Lung (tissue), 11 donors: ENCODE measurements at regions not wholly inside any gene's neighbourhood (a gene's known extent, or its start where the extent isn't known, plus 50 kb on each side); places are given as distances from the start of the nearest gene placed in this dataset.

Experiments used
- ATAC-seq: fragments of 200-7000 bp; cut with Tn5 transposase; one replicate; pipeline ENCODE4 v1.9.1; 2020; ENCODE audit warnings: moderate number of reproducible peaks; ENCODE audit not compliant: insufficient read depth, low FRiP score
- DNase-seq, 3 donors: peaks; one replicate each; pipeline ENCODE4 v3.0.0-alpha.2; 2013 to 2017
- H3K27ac ChIP-seq, 2 donors: one replicate each; pipeline ENCODE4 v1.5.1; 2013; ENCODE audit warnings: mild to moderate bottlenecking in 2 of 2, moderate library complexity in 2 of 2, control low read depth in 1 of 2, inconsistent platforms in 1 of 2, low read depth in 1 of 2, low read length in 1 of 2
- H3K27me3 ChIP-seq, 3 donors: one replicate each; pipeline ENCODE4 v1.5.1; 2013; ENCODE audit warnings: low read length in 2 of 3; ENCODE audit not compliant: control insufficient read depth in 3 of 3, insufficient read depth in 3 of 3
- H3K36me3 ChIP-seq, 4 donors: one replicate each; pipeline ENCODE4 v1.5.1; 2013; ENCODE audit warnings: low read length in 4 of 4, mild to moderate bottlenecking in 1 of 4, moderate library complexity in 1 of 4; ENCODE audit not compliant: control insufficient read depth in 4 of 4, insufficient read depth in 4 of 4
- H3K4me1 ChIP-seq, 5 donors: one replicate each; pipeline ENCODE4 v1.5.1; 2013; ENCODE audit warnings: low read length in 5 of 5, mild to moderate bottlenecking in 2 of 5, moderate library complexity in 1 of 5; ENCODE audit not compliant: control insufficient read depth in 5 of 5, insufficient read depth in 5 of 5
- H3K4me3 ChIP-seq: one replicate; pipeline ENCODE4 v1.5.1; 2013; ENCODE audit warnings: mild to moderate bottlenecking, control low read depth, moderate library complexity
- H3K9ac ChIP-seq, 2 donors: one replicate each; pipeline ENCODE4 v1.5.1; 2013; ENCODE audit warnings: low read length in 2 of 2, control low read depth in 1 of 2; ENCODE audit not compliant: insufficient read depth in 1 of 2
- H3K9me3 ChIP-seq, 4 donors: one replicate each; pipeline ENCODE4 v1.5.1; 2013; ENCODE audit warnings: low read length in 3 of 4, mild to moderate bottlenecking in 1 of 4, moderate library complexity in 1 of 4; ENCODE audit not compliant: control insufficient read depth in 4 of 4, insufficient read depth in 3 of 4
- WGBS, 2 donors: extraction: QIAGEN DNeasy Blood & Tissue Kit; methylation state at CpG; one replicate each; pipeline ENCODE4 v1.1.7; 2013; 5-methylcytosine and 5-hydroxymethylcytosine counted together
- TF ChIP-seq, protein P1 (sequence below): IDR thresholded peaks from 2 replicates; pipeline ENCODE4 v1.5.1; 2012; ENCODE audit warnings: mild to moderate bottlenecking; ENCODE audit errors: control extremely low read depth, extremely low read depth
- donor health status: control.
- donor health status: control.
- donor health status: Bipolar disorder and iron deficiency.
- donor health status: healthy.
- donor health status: DM: yes; HTN: yes; CAD: no.

DNA sequence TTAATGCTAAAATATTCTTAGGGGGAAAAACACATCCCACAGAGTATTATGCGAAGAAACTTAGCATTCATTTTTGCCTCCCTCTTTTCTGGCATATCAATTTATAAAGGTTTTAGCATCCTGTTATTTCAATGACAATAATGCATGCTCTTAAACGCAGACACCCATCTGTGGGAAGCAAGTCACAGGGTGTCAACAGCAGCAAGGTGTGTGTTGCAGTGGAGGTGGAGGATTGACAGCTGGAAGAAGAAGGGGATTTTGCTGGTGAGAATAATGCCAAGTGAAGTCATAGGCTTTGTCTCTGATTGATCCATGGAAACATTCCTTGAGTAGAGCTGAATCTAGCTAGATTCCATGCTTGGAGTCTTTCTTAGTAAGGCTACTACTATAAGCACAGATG, 498.1 kb downstream of the NPIPA7 start:
- H3K9ac ChIP-seq, result no peak overlapping the region
- no peak overlapping the region for H3K27ac ChIP-seq
- H3K27me3 ChIP-seq, result no peaks in the 10 kb centered on the region
- ATAC-seq (no peak), DNase-seq (no peak)
- no peaks in the 10 kb centered on the region for H3K9me3 ChIP-seq
- no peak overlapping the region for H3K4me3 ChIP-seq
- TF ChIP-seq, protein P1, sequence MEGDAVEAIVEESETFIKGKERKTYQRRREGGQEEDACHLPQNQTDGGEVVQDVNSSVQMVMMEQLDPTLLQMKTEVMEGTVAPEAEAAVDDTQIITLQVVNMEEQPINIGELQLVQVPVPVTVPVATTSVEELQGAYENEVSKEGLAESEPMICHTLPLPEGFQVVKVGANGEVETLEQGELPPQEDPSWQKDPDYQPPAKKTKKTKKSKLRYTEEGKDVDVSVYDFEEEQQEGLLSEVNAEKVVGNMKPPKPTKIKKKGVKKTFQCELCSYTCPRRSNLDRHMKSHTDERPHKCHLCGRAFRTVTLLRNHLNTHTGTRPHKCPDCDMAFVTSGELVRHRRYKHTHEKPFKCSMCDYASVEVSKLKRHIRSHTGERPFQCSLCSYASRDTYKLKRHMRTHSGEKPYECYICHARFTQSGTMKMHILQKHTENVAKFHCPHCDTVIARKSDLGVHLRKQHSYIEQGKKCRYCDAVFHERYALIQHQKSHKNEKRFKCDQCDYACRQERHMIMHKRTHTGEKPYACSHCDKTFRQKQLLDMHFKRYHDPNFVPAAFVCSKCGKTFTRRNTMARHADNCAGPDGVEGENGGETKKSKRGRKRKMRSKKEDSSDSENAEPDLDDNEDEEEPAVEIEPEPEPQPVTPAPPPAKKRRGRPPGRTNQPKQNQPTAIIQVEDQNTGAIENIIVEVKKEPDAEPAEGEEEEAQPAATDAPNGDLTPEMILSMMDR, result no peak
- no peaks in the 10 kb centered on the region for H3K4me1 ChIP-seq
- 85 to 92% methylated on average over 2 of the region's 2 CpGs for WGBS, 2 donors
- H3K36me3 ChIP-seq, result no peaks in the 10 kb centered on the region

DNA sequence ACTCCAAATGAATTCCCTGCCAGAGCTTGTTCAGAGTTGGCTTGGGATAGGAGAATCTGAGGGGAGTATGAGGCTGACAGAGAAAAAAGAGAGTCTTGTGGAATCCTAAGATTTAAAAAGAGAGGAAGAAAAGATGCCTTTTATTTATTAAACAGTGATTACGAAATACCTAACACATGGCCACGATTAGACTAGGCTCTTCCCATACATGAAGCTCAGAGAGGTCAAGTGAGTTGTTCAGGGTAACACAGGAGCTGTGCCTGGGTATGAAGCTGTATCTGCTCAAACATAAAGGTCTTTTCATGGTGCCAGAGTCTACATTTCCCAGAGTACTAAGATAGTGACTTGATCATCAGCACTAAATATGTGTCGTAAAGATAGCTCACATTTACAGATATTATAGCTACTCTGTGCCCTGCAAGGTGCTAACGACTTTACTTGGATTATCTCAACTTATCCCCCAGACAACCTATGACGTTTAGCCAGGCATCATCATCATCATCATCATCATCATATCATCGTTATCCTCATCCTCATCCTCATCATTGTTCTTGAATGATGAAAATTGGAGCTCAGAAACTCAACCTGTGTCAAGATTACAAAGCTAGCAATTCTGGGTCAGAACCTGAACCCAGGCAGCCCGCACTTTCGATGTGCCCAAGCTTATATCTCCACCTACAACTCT, 500.8 kb downstream of the NPIPA7 start:
- ATAC-seq, result no peak
- Histone ChIP-seq H3K27ac (no peak overlapping the region), H3K4me3 (no peak overlapping the region)

DNA sequence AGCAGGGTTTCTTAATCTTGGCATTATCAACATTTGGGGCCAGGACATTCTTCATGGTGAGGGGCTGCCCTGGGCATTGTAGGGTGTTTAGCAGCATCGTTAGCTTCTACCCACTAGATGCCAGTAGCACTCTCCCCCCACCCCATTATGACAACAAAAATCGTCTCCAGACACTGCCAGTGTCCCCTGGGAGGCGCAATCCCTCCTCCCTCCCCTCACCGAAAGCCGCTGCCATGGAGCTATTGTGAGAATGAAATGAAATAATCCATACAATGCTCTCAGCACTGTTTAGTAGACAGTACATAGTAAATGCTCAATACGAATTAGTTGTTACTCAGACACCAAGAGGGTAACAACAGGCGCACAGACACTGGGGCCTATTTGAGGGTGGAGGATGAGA, 502.9 kb downstream of the NPIPA7 start:
- Histone ChIP-seq H3K36me3 (no peaks in the 10 kb centered on the region), H3K4me3 (no peak overlapping the region), H3K27me3 (no peaks in the 10 kb centered on the region), H3K4me1 (no peaks in the 10 kb centered on the region), H3K9me3 (no peaks in the 10 kb centered on the region), H3K9ac (no peak overlapping the region), H3K27ac (no peak overlapping the region)
- WGBS, 2 donors, result 67 to 75% methylated on average over 7 of the region's 7 CpGs
- no peak for DNase-seq
- no peak for ATAC-seq
- TF ChIP-seq, protein P1, result no peak

More for the DNA sequence above, 500.8 kb downstream of the NPIPA7 start:
- no peaks in the 10 kb centered on the region for H3K36me3 ChIP-seq
- WGBS, 2 donors, result 69 to 82% methylated on average over 8 of the region's 8 CpGs
- no peak for DNase-seq
- H3K9me3 ChIP-seq, result no peaks in the 10 kb centered on the region
- H3K27me3 ChIP-seq, result no peaks in the 10 kb centered on the region
- no peaks in the 10 kb centered on the region for H3K4me1 ChIP-seq
- TF ChIP-seq, protein P1, result no peak
- no peak overlapping the region for H3K9ac ChIP-seq

DNA sequence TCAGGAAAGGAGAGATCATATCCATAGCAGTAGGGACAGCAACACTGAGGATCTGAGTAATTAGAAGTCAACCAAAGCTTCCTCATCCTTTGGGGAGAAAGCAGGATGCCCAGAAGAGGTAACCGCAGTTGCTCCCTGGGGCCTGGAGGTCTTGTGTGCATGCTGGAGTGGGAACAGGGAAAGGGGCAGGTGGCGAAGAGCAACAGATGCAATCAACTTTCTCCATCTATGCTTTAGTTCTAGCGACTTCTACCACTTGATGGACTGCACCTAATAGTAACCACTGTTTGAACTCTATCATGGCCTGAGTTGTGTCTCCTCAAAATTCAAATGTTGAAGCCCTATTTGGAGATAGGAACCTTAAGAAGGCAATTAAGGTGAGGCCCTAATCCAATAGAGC, 503.8 kb downstream of the NPIPA7 start:
- Histone ChIP-seq H3K9ac (no peak overlapping the region), H3K9me3 (no peaks in the 10 kb centered on the region), H3K36me3 (no peaks in the 10 kb centered on the region), H3K4me1 (no peaks in the 10 kb centered on the region), H3K27me3 (no peaks in the 10 kb centered on the region), H3K4me3 (no peak overlapping the region), H3K27ac (no peak overlapping the region)
- ATAC-seq, result no peak
- DNase-seq, result no peak
- TF ChIP-seq, protein P1, result no peak
- 82 to 91% methylated on average over 3 of the region's 3 CpGs for WGBS, 2 donors
